Right atrium auricular region (tissue), 2 donors: ENCODE measurements at regions not wholly inside any gene's neighbourhood (a gene's known extent, or its start where the extent isn't known, plus 50 kb on each side); places are given as distances from the start of the nearest gene placed in this dataset.

Experiments used
- DNase-seq: peaks from one replicate; pipeline ENCODE4 v3.0.0-alpha.2; 2019; ENCODE audit warnings: low spot score
- H3K27ac ChIP-seq, 2 donors: fragments of 200-600 bp; sonication (generic); 1 replicate in 1 of 2; 2 replicates in 1 of 2; pipeline ENCODE4 v1.5.1; 2016 to 2019
- H3K27me3 ChIP-seq, 2 donors: fragments of 200-600 bp; sonication (generic); one replicate each; pipeline versions ENCODE4 v1.5.1 to v1.6.0; 2017 to 2019
- H3K36me3 ChIP-seq: fragments of 200-600 bp; sonication (generic); one replicate; pipeline ENCODE4 v1.5.1; 2016
- H3K4me1 ChIP-seq, 2 donors: fragments of 200-600 bp; sonication (generic); one replicate each; pipeline versions ENCODE4 v1.5.1 to v1.6.0; 2017 to 2019
- H3K4me3 ChIP-seq, 2 donors: fragments of 200-600 bp; sonication (generic); 1 replicate in 1 of 2; 2 replicates in 1 of 2; pipeline ENCODE4 v1.5.1; 2017 to 2019; ENCODE audit warnings: mild to moderate bottlenecking in 1 of 2, moderate library complexity in 1 of 2
- H3K9me3 ChIP-seq, 2 donors: fragments of 200-600 bp; sonication (generic); one replicate each; pipeline ENCODE4 v1.5.1; 2019
- CTCF ChIP-seq, 2 donors: fragments of 200-600 bp; sonication (generic); IDR thresholded peaks; one replicate each; pipeline ENCODE4 v1.5.1; 2019; ENCODE audit warnings: antibody characterized with exemption in 2 of 2

GRCh38 chr1:185672719-185673360 is 61.4 kb upstream of the HMCN1 start:
- Histone ChIP-seq H3K4me1 (peaks cover 0 to 3% of the 10 kb centered on the region in 2 donors), H3K4me3 (no peak overlapping the region), H3K9me3 (no peaks in the 10 kb centered on the region), H3K27ac (peak overlapping the region in 1 of 2 donors; percentile 13), H3K36me3 (no peaks in the 10 kb centered on the region), H3K27me3 (no peaks in the 10 kb centered on the region)
- no peak for TF ChIP-seq CTCF (IDR thresholded peaks at IDR 0.05)
- no peak for DNase-seq

- peak; percentile 21 to 72 for TF ChIP-seq CTCF (IDR thresholded peaks at IDR 0.05)
- DNase-seq, result no peak
- H3K27me3 ChIP-seq, result no peaks in the 10 kb centered on the region
- H3K4me1 ChIP-seq, result peaks cover 0 to 3% of the 10 kb centered on the region in 2 donors
- H3K36me3 ChIP-seq, result no peaks in the 10 kb centered on the region
- H3K27ac ChIP-seq, result no peak overlapping the region
- no peak overlapping the region for H3K4me3 ChIP-seq
- no peaks in the 10 kb centered on the region for H3K9me3 ChIP-seq
Observed at GRCh38 chr1:185670187-185670627, 64.0 kb upstream of the HMCN1 start.

- no peak overlapping the region for H3K27ac ChIP-seq
- H3K27me3 ChIP-seq, result no peaks in the 10 kb centered on the region
- H3K4me1 ChIP-seq, result no peaks in the 10 kb centered on the region
Observed at GRCh38 chr1:185668013-185668412, 66.2 kb upstream of the HMCN1 start.

GRCh38 chr1:185666582-185666981 is 67.6 kb upstream of the HMCN1 start:
- DNase-seq, result no peak

More at GRCh38 chr1:185668013-185668412, 66.2 kb upstream of the HMCN1 start:
- Histone ChIP-seq H3K4me3 (no peak overlapping the region), H3K36me3 (no peaks in the 10 kb centered on the region), H3K9me3 (no peaks in the 10 kb centered on the region)
- TF ChIP-seq CTCF (IDR thresholded peaks at IDR 0.05), result no peak
- no peak for DNase-seq

GRCh38 chr1:185663771-185664296 is 70.4 kb upstream of the HMCN1 start:
- no peak for DNase-seq
- Histone ChIP-seq H3K27ac (no peak overlapping the region), H3K36me3 (no peaks in the 10 kb centered on the region), H3K4me1 (no peaks in the 10 kb centered on the region), H3K27me3 (no peaks in the 10 kb centered on the region), H3K4me3 (no peak overlapping the region), H3K9me3 (no peaks in the 10 kb centered on the region)
- no peak for TF ChIP-seq CTCF (IDR thresholded peaks at IDR 0.05)

More at GRCh38 chr1:185666582-185666981, 67.6 kb upstream of the HMCN1 start:
- no peak for TF ChIP-seq CTCF (IDR thresholded peaks at IDR 0.05)
- no peaks in the 10 kb centered on the region for H3K9me3 ChIP-seq
- no peaks in the 10 kb centered on the region for H3K27me3 ChIP-seq
- H3K4me3 ChIP-seq, result no peak overlapping the region
- H3K27ac ChIP-seq, result no peak overlapping the region
- H3K36me3 ChIP-seq, result no peaks in the 10 kb centered on the region
- H3K4me1 ChIP-seq, result no peaks in the 10 kb centered on the region

GRCh38 chr1:185663332-185663731 is 70.9 kb upstream of the HMCN1 start:
- Histone ChIP-seq H3K4me1 (no peaks in the 10 kb centered on the region), H3K4me3 (no peak overlapping the region), H3K27me3 (no peaks in the 10 kb centered on the region), H3K9me3 (no peaks in the 10 kb centered on the region), H3K36me3 (no peaks in the 10 kb centered on the region), H3K27ac (no peak overlapping the region)
- DNase-seq, result no peak
- TF ChIP-seq CTCF (IDR thresholded peaks at IDR 0.05), result no peak
